ENCODE measurements at regions not wholly inside any gene's neighbourhood (a gene's known extent, or its start where the extent isn't known, plus 50 kb on each side); places are given as distances from the start of the nearest gene placed in this dataset.
"Not testable (repeated sequence)": the region's sequence is repeated elsewhere in the genome, so short reads cannot be mapped to it uniquely, and the experiment has no call there.

DNA sequence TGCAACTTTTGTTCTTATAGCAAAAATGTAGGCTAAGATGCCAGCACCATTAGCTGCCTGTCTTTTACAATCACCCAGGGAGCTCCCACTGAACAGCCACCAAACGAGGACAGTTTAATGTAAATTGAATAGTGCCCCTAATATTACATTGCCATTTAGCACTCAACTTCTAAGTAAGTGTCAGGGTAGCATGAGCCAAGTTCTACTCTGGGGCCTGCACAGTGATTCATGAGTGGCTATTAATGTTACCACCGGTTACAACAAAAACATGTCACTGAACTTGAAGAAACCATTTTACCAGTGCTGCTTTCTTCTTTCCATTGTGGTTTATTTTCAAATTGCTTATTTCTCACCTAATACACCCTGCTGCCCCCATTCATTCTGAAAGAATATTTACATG is 295.6 kb upstream of the RRP15 start:
- CTCF ChIA-PET = no interaction called here
- Histone ChIP-seq H3K9me3 (ENCODE audit: control insufficient read depth in 1 of 2, insufficient read depth in 1 of 2, low read length in 2 of 2) (peaks cover 0 to 3% of the 10 kb centered on the region in 2 experiments), H3K27me3 (ENCODE audit: control insufficient read depth in 1 of 2, insufficient read depth in 2 of 2, low read length in 2 of 2) (no peaks in the 10 kb centered on the region), H3K36me3 (ENCODE audit: insufficient read depth, low read length) (no peaks in the 10 kb centered on the region), H3K4me1 (ENCODE audit: insufficient read depth, low read length) (no peaks in the 10 kb centered on the region), H3K27ac (ENCODE audit: low read depth in 1 of 2, low read length in 2 of 2) (no peak overlapping the region), H3K4me3 (ENCODE audit: low read length) (no peak overlapping the region)
- Mint-ChIP-seq H3K36me3 (ENCODE audit: low read depth) (no peaks in the 10 kb centered on the region), H3K4me1 (ENCODE audit: low read depth) (no peaks in the 10 kb centered on the region), H3K27me3 (no peaks in the 10 kb centered on the region), H3K9me3 (peaks cover 5% of the 10 kb centered on the region), H3K27ac (no peak overlapping the region), H3K4me3 (no peak overlapping the region)
- TF ChIP-seq, protein P1, sequence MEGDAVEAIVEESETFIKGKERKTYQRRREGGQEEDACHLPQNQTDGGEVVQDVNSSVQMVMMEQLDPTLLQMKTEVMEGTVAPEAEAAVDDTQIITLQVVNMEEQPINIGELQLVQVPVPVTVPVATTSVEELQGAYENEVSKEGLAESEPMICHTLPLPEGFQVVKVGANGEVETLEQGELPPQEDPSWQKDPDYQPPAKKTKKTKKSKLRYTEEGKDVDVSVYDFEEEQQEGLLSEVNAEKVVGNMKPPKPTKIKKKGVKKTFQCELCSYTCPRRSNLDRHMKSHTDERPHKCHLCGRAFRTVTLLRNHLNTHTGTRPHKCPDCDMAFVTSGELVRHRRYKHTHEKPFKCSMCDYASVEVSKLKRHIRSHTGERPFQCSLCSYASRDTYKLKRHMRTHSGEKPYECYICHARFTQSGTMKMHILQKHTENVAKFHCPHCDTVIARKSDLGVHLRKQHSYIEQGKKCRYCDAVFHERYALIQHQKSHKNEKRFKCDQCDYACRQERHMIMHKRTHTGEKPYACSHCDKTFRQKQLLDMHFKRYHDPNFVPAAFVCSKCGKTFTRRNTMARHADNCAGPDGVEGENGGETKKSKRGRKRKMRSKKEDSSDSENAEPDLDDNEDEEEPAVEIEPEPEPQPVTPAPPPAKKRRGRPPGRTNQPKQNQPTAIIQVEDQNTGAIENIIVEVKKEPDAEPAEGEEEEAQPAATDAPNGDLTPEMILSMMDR (IDR thresholded peaks at IDR 0.05) = no peak
- ATAC-seq (ENCODE audit: poor library complexity) (no peak), DNase-seq (no peak)
- POLR2A ChIA-PET = no interaction called here
- intact Hi-C loops (cut with DNase I, micrococcal nuclease) = no loop called here

DNA sequence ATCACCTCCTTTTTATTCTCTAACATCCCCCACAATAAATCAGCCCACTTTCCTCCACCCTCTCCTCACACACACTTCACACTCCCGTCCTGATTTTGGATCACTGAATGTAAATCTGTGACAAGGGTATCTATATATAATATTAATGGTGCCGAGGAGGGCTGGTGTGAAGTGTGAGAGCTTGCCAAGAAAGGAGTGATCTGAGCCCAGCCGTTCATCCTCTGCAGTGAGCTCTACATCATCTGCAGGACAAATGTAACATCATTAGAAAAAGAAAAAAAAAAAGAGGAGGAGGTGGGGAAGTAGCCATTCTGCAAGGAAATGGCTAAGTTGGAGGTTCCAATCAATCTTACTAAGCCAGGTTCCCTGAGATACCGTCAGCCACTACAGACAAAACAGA is 291.7 kb upstream of the RRP15 start:
- ChIA-PET CTCF (no interaction called here), POLR2A (no interaction called here)
- Histone ChIP-seq H3K4me3 (ENCODE audit: low read length) (no peak overlapping the region), H3K27me3 (ENCODE audit: control insufficient read depth in 1 of 2, insufficient read depth in 2 of 2, low read length in 2 of 2) (no peaks in the 10 kb centered on the region), H3K36me3 (ENCODE audit: insufficient read depth, low read length) (no peaks in the 10 kb centered on the region), H3K9me3 (ENCODE audit: control insufficient read depth in 1 of 2, insufficient read depth in 1 of 2, low read length in 2 of 2) (peaks cover 0 to 3% of the 10 kb centered on the region in 2 experiments), H3K4me1 (ENCODE audit: insufficient read depth, low read length) (no peaks in the 10 kb centered on the region), H3K27ac (ENCODE audit: low read depth in 1 of 2, low read length in 2 of 2) (no peak overlapping the region)
- ATAC-seq (ENCODE audit: poor library complexity) (no peak), DNase-seq (no peak)
- Mint-ChIP-seq H3K4me1 (ENCODE audit: low read depth) (no peaks in the 10 kb centered on the region), H3K9me3 (peaks cover 5% of the 10 kb centered on the region), H3K27ac (no peak overlapping the region), H3K27me3 (no peaks in the 10 kb centered on the region), H3K36me3 (ENCODE audit: low read depth) (no peaks in the 10 kb centered on the region), H3K4me3 (no peak overlapping the region)
- TF ChIP-seq, protein P1 (IDR thresholded peaks at IDR 0.05) = no peak
- intact Hi-C loops (cut with DNase I, micrococcal nuclease) = no loop called here

DNA sequence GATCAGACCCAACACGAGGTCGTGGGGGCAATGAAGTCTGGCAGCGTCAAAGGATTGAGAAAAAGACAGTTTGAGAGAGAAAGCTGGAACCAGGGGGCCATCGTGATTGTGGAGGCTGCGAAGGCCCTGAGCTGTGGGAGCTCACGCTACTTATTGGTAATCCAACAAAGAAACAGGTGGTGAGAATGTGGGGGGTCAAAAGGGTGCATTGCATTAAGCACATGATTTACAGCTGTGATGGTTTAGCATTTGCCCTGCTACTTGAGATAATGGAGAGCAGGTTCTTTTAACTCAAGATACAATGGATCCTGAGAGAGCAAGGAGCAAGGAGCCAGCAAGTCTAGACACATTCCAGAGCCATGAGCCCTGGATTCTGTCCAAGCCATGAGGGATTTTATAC is 276.8 kb upstream of the RRP15 start:
- H3K36me3 ChIP-seq (ENCODE audit: insufficient read depth, low read length); H3K4me3 Mint-ChIP-seq; ATAC-seq (ENCODE audit: poor library complexity); intact Hi-C loops (cut with DNase I, micrococcal nuclease); H3K27ac Mint-ChIP-seq; DNase-seq; H3K27me3 ChIP-seq (ENCODE audit: control insufficient read depth in 1 of 2, insufficient read depth in 2 of 2, low read length in 2 of 2); POLR2A ChIA-PET; H3K9me3 Mint-ChIP-seq; H3K4me3 ChIP-seq (ENCODE audit: low read length); H3K36me3 Mint-ChIP-seq (ENCODE audit: low read depth); H3K27ac ChIP-seq (ENCODE audit: low read depth in 1 of 2, low read length in 2 of 2); H3K4me1 ChIP-seq (ENCODE audit: insufficient read depth, low read length); H3K9me3 ChIP-seq (ENCODE audit: control insufficient read depth in 1 of 2, insufficient read depth in 1 of 2, low read length in 2 of 2); H3K4me1 Mint-ChIP-seq (ENCODE audit: low read depth); H3K27me3 Mint-ChIP-seq: not testable (repeated sequence)
- CTCF ChIA-PET = interaction anchor here (2.2 kb wide), 1 partner anchor 9 kb away, joined by 6 read pairs; no protein-coding TSS in a partner anchor

DNA sequence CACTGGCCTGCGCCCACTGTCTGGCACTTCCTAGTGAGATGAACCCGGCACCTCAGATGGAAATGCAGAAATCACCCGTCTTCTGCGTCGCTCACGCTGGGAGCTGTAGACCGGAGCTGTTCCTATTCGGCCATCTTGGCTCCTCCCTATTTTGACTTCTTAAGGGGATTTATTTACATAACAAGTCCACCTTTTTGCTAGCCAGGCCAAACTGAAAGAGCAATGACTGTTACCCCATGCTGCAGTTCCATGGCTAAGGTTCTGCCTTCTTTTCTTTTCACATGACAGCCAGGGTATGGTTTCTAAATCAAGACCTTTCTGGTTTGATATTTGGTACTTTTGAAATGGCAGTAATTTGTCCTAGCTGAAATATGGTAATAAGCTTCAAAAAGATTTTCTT is 270.0 kb upstream of the RRP15 start:
- H3K36me3 ChIP-seq (ENCODE audit: insufficient read depth, low read length); H3K4me1 ChIP-seq (ENCODE audit: insufficient read depth, low read length); H3K27ac Mint-ChIP-seq; H3K36me3 Mint-ChIP-seq (ENCODE audit: low read depth); H3K27me3 Mint-ChIP-seq; H3K9me3 ChIP-seq (ENCODE audit: control insufficient read depth in 1 of 2, insufficient read depth in 1 of 2, low read length in 2 of 2); H3K4me1 Mint-ChIP-seq (ENCODE audit: low read depth); POLR2A ChIA-PET; H3K27ac ChIP-seq (ENCODE audit: low read depth in 1 of 2, low read length in 2 of 2); H3K27me3 ChIP-seq (ENCODE audit: control insufficient read depth in 1 of 2, insufficient read depth in 2 of 2, low read length in 2 of 2); DNase-seq; H3K4me3 ChIP-seq (ENCODE audit: low read length); ATAC-seq (ENCODE audit: poor library complexity); CTCF ChIA-PET; intact Hi-C loops (cut with DNase I, micrococcal nuclease); H3K4me3 Mint-ChIP-seq; H3K9me3 Mint-ChIP-seq: not testable (repeated sequence)

All from CD4-positive, alpha-beta T cell (primary cell).